ENCODE measurements at regions not wholly inside any gene's neighbourhood (a gene's known extent, or its start where the extent isn't known, plus 50 kb on each side); places are given as distances from the start of the nearest gene placed in this dataset.
"Not testable (repeated sequence)": the region's sequence is repeated elsewhere in the genome, so short reads cannot be mapped to it uniquely, and the experiment has no call there.

GRCh38 chr3:11898611-11899325 is 52.1 kb upstream of the TAMM41 start:
- Histone ChIP-seq H3K27ac (replicated peaks) (no peak overlapping the region), H3K27me3 (ENCODE audit: insufficient read depth, poor library complexity, severe bottlenecking) (no peaks in the 10 kb centered on the region), H3K4me3 (replicated peaks; ENCODE audit: insufficient read depth, low read length) (no peak overlapping the region)
- TF ChIP-seq SPI1 (IDR thresholded peaks at IDR 0.05; ENCODE audit: borderline replicate concordance, low read depth) (no peak), CTCF (IDR thresholded peaks at IDR 0.05; ENCODE audit: insufficient read depth, low read length) (no peak), GABPA (IDR thresholded peaks at IDR 0.05; ENCODE audit: low read depth) (no peak), REST (IDR thresholded peaks at IDR 0.05; ENCODE audit: insufficient replicate concordance, low read depth) (no peak), POLR2AphosphoS5 (IDR thresholded peaks at IDR 0.05; ENCODE audit: low read depth) (no peak)
- no peak for DNase-seq (ENCODE audit: low read depth in 1 of 2, low spot score in 1 of 2)

- not testable (repeated sequence) for H3K4me3 ChIP-seq (replicated peaks; ENCODE audit: insufficient read depth, low read length); H3K27me3 ChIP-seq (ENCODE audit: insufficient read depth, poor library complexity, severe bottlenecking); H3K27ac ChIP-seq (replicated peaks); DNase-seq (ENCODE audit: low read depth in 1 of 2, low spot score in 1 of 2)
These were observed 52.7 kb upstream of the TAMM41 start for GRCh38 chr3:11899389-11899788.

GRCh38 chr3:11899826-11900225 is 53.1 kb upstream of the TAMM41 start:
- Histone ChIP-seq H3K27ac (replicated peaks) (no peak overlapping the region), H3K4me3 (replicated peaks; ENCODE audit: insufficient read depth, low read length) (no peak overlapping the region), H3K27me3 (ENCODE audit: insufficient read depth, poor library complexity, severe bottlenecking) (no peaks in the 10 kb centered on the region)
- no peak for DNase-seq (ENCODE audit: low read depth in 1 of 2, low spot score in 1 of 2)
- no peak for TF ChIP-seq SPI1 (IDR thresholded peaks at IDR 0.05; ENCODE audit: borderline replicate concordance, low read depth)
- TF ChIP-seq POLR2AphosphoS5 (IDR thresholded peaks at IDR 0.05; ENCODE audit: low read depth) = no peak

GRCh38 chr3:11900824-11901223 is 54.1 kb upstream of the TAMM41 start:
- no peak for TF ChIP-seq SPI1 (IDR thresholded peaks at IDR 0.05; ENCODE audit: borderline replicate concordance, low read depth)
- no peak for TF ChIP-seq POLR2AphosphoS5 (IDR thresholded peaks at IDR 0.05; ENCODE audit: low read depth)
- TF ChIP-seq REST (IDR thresholded peaks at IDR 0.05; ENCODE audit: insufficient replicate concordance, low read depth) = no peak
- TF ChIP-seq CTCF (IDR thresholded peaks at IDR 0.05; ENCODE audit: insufficient read depth, low read length) = no peak
- TF ChIP-seq GABPA (IDR thresholded peaks at IDR 0.05; ENCODE audit: low read depth) = no peak
- Histone ChIP-seq H3K27ac (replicated peaks) (no peak overlapping the region), H3K27me3 (ENCODE audit: insufficient read depth, poor library complexity, severe bottlenecking) (no peaks in the 10 kb centered on the region), H3K4me3 (replicated peaks; ENCODE audit: insufficient read depth, low read length) (no peak overlapping the region)
- DNase-seq (ENCODE audit: low read depth in 1 of 2, low spot score in 1 of 2) = no peak

All from HL-60 (cell line).